AG04449 (cell line): ENCODE measurements at regions not wholly inside any gene's neighbourhood (a gene's known extent, or its start where the extent isn't known, plus 50 kb on each side); places are given as distances from the start of the nearest gene placed in this dataset.

Experiments
- CTCF ChIA-PET: fragments of 350-600 bp; formaldehyde crosslinking; extraction: SDS; loops from one replicate; lab custom pipeline; 2021; ENCODE audit warnings: antibody characterized with exemption; lab: Yijun Ruan, JAX
- POLR2A ChIA-PET: fragments of 400-600, 350-600 bp; formaldehyde crosslinking; extraction: SDS; loops from one replicate; lab custom pipeline; 2020; ENCODE audit warnings: antibody characterized with exemption, inconsistent platforms; lab: Yijun Ruan, JAX
- DNase-seq: peaks from one replicate; pipeline ENCODE4 v3.0.0-alpha.2; 2010; ENCODE audit warnings: low read depth, low spot score
- H3K4me3 ChIP-seq: 2 replicates; pipeline ENCODE4 v1.5.1; 2011; ENCODE audit warnings: low read depth, mild to moderate bottlenecking, control low read depth, low read length
- CTCF ChIP-seq: IDR thresholded peaks from one replicate; pipeline ENCODE4 v1.5.1; 2011; ENCODE audit warnings: mild to moderate bottlenecking, moderate library complexity, low read length, control low read depth, inconsistent platforms; ENCODE audit not compliant: insufficient read depth; ENCODE audit errors: missing control alignments

- H3K4me3 ChIP-seq: no peak overlapping the region
- CTCF ChIA-PET: interaction anchor here (0.9 to 1.3 kb wide), 3 partner anchors 8 to 475 kb away, joined by 3 read pairs; no protein-coding TSS in a partner anchor
Measured at GRCh38 chr21:38661889-38662568, 143.7 kb upstream of the ETS2 start.

GRCh38 chr21:38663282-38663681 is 142.4 kb upstream of the ETS2 start:
- CTCF ChIA-PET: interaction anchor here (0.9 kb wide), 1 partner anchor 460 kb away, joined by 3 read pairs; no protein-coding TSS in a partner anchor
- TF ChIP-seq CTCF: no peak
- H3K4me3 ChIP-seq: no peak overlapping the region
- DNase-seq: no peak
- POLR2A ChIA-PET: no interaction called here

More at GRCh38 chr21:38661889-38662568, 143.7 kb upstream of the ETS2 start:
- POLR2A ChIA-PET: no interaction called here
- TF ChIP-seq CTCF: no peak
- peak; percentile 24 for DNase-seq

- ChIA-PET POLR2A (no interaction called here), CTCF (interaction anchor here (0.8 kb wide), 1 partner anchor 473 kb away, joined by 3 read pairs; no protein-coding TSS in a partner anchor)
- no peak overlapping the region for H3K4me3 ChIP-seq
- no peak for DNase-seq
- no peak for TF ChIP-seq CTCF
Measured at GRCh38 chr21:38664315-38664714, 141.4 kb upstream of the ETS2 start.

- H3K4me3 ChIP-seq: no peak overlapping the region
- ChIA-PET POLR2A (no interaction called here), CTCF (no interaction called here)
- DNase-seq: peak; percentile 5
- TF ChIP-seq CTCF: no peak
Measured at GRCh38 chr21:38664841-38665240, 140.9 kb upstream of the ETS2 start.

- ChIA-PET POLR2A (no interaction called here), CTCF (interaction anchor here (1.0 to 4.2 kb wide), 3 partner anchors 45 to 473 kb away, joined by 5 to 33 read pairs (median 5); no protein-coding TSS in a partner anchor)
- TF ChIP-seq CTCF: no peak
- H3K4me3 ChIP-seq: no peak overlapping the region
- no peak for DNase-seq
Measured at GRCh38 chr21:38667291-38667870, 138.3 kb upstream of the ETS2 start.

GRCh38 chr21:38668067-38668466 is 137.7 kb upstream of the ETS2 start:
- POLR2A ChIA-PET: no interaction called here
- DNase-seq: no peak
- TF ChIP-seq CTCF: no peak

More at GRCh38 chr21:38668067-38668466, 137.7 kb upstream of the ETS2 start:
- CTCF ChIA-PET: interaction anchor here (1.0 to 4.2 kb wide), 8 partner anchors 10 to 509 kb away, joined by 5 to 33 read pairs (median 8); no protein-coding TSS in a partner anchor
- no peak overlapping the region for H3K4me3 ChIP-seq
